ENCODE measurements at regions not wholly inside any gene's neighbourhood (a gene's known extent, or its start where the extent isn't known, plus 50 kb on each side); places are given as distances from the start of the nearest gene placed in this dataset.

DNA sequence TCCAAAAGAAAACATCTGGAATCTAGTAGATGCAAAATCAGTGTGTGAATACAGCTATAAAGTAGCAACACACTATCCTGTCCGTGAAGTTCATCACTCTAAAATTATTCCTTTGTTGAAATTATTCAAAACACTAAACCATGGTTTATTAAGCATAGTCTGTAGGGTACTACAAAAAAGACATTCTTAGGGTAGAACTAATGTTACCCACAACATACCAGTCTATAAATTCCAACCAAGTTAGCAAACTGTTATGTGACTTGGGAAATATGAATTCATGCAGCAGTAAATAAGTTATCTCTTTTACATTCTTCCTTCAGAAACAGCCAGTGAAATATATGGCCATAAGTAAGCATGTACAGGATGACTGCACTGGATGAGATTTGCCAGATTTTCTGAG lies 580.3 kb upstream of the ADGRB3 start:
- TF ChIP-seq, protein P1, sequence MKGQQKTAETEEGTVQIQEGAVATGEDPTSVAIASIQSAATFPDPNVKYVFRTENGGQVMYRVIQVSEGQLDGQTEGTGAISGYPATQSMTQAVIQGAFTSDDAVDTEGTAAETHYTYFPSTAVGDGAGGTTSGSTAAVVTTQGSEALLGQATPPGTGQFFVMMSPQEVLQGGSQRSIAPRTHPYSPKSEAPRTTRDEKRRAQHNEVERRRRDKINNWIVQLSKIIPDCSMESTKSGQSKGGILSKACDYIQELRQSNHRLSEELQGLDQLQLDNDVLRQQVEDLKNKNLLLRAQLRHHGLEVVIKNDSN (IDR thresholded peaks at IDR 0.05): no peak
- TF ChIP-seq EP300 (IDR thresholded peaks at IDR 0.05; ENCODE audit: borderline replicate concordance) (no peak), FOXM1 (IDR thresholded peaks at IDR 0.05; ENCODE audit: borderline replicate concordance, low read depth) (no peak), CREB1 (IDR thresholded peaks at IDR 0.05; ENCODE audit: low read depth) (no peak), CEBPB (IDR thresholded peaks at IDR 0.05) (no peak), TCF12 (IDR thresholded peaks at IDR 0.05; ENCODE audit: low read depth) (no peak), RAD21 (IDR thresholded peaks at IDR 0.05; ENCODE audit: low read depth) (no peak), ZBTB7A (IDR thresholded peaks at IDR 0.05; ENCODE audit: low read depth) (no peak)

DNA sequence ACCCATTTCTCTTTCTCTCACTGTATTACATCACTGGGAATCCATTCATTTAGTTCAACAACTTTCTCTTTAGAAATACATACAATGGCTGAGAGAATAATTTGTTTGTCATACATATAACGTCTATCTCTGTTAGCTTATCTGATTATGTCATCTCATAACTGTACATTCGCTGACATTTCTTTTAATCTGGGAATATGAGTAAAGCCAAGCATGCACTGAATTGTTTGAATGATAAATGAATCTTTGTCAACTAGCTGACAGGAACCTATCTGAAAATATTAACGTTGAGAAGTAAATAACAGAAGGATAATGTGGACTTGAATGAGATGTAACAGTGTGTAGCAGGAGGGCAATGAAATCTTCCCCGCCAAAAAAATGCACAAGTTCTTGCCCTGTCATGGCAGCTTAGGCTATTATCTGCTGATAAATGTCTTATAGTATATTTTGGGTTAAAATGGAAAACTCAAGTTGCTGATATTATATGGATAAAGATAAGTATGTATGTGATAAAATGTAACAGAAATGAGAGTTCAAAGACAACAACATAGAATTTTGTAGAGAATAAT lies 581.2 kb upstream of the ADGRB3 start:
- TF ChIP-seq TEAD4 (IDR thresholded peaks at IDR 0.05) (no peak), EGR1 (IDR thresholded peaks at IDR 0.05) (no peak), NFIC (IDR thresholded peaks at IDR 0.05) (no peak), TAF1 (IDR thresholded peaks at IDR 0.05; ENCODE audit: low read depth) (no peak), FOXM1 (IDR thresholded peaks at IDR 0.05; ENCODE audit: borderline replicate concordance, low read depth) (no peak), REST (IDR thresholded peaks at IDR 0.05; ENCODE audit: low read depth) (no peak), ZBTB7A (IDR thresholded peaks at IDR 0.05; ENCODE audit: low read depth) (no peak), EP300 (IDR thresholded peaks at IDR 0.05; ENCODE audit: borderline replicate concordance) (no peak), CREB1 (IDR thresholded peaks at IDR 0.05; ENCODE audit: low read depth) (no peak), RAD21 (IDR thresholded peaks at IDR 0.05; ENCODE audit: low read depth) (no peak)

DNA sequence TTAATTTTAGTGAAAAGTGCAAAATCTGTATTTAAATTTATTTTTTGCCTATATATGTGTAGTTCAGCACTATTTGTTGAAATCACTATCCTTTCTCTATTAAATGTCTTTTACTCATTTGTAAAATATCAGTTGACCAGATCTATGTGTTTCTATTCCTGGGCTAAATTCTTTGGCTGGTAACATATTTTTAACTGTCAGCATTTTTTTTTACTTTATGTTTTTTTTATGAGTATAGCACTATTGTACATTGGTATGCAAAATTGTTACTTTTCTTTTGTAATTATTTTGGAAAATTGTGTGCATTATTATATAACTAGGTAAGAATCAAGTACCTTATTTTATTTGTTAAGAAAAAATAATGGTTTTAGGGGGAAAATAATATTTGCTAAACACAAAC lies 582.8 kb upstream of the ADGRB3 start:
- TF ChIP-seq TCF12 (IDR thresholded peaks at IDR 0.05; ENCODE audit: low read depth) (no peak), EP300 (IDR thresholded peaks at IDR 0.05; ENCODE audit: borderline replicate concordance) (no peak), ZBTB7A (IDR thresholded peaks at IDR 0.05; ENCODE audit: low read depth) (no peak), TEAD4 (IDR thresholded peaks at IDR 0.05) (no peak), MAX (IDR thresholded peaks at IDR 0.05) (no peak), REST (IDR thresholded peaks at IDR 0.05; ENCODE audit: low read depth) (no peak), FOXM1 (IDR thresholded peaks at IDR 0.05; ENCODE audit: borderline replicate concordance, low read depth) (no peak)

DNA sequence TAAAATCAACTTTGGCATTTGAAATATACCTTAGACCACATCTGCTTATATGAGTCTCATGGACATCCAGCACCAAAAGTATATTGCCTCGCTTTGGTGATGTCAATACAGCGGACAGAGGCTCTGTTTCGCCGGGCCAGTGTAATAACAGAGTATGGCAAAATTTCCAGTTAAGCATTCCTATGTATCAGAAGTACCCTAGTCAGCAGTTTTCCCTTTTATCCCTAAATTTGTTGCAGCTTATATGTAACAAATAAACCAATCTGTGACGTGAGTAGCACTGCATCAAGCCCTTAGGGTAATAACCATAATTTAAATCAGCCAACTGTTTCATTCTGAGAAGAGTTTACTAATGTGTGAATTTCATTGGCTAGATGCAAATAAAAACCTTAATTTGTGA lies 585.5 kb upstream of the ADGRB3 start:
- TF ChIP-seq YY1 (IDR thresholded peaks at IDR 0.05; ENCODE audit: low read depth) (no peak), EGR1 (IDR thresholded peaks at IDR 0.05) (no peak), EP300 (IDR thresholded peaks at IDR 0.05; ENCODE audit: borderline replicate concordance) (no peak), TAF1 (IDR thresholded peaks at IDR 0.05; ENCODE audit: low read depth) (no peak), REST (IDR thresholded peaks at IDR 0.05; ENCODE audit: low read depth) (no peak), MAX (IDR thresholded peaks at IDR 0.05) (no peak), FOXM1 (IDR thresholded peaks at IDR 0.05; ENCODE audit: borderline replicate concordance, low read depth) (no peak), CEBPB (IDR thresholded peaks at IDR 0.05) (no peak)

- TF ChIP-seq CREB1 (IDR thresholded peaks at IDR 0.05; ENCODE audit: low read depth) (no peak), CEBPB (IDR thresholded peaks at IDR 0.05) (no peak), EGR1 (IDR thresholded peaks at IDR 0.05) (no peak), NFIC (IDR thresholded peaks at IDR 0.05) (no peak), TCF12 (IDR thresholded peaks at IDR 0.05; ENCODE audit: low read depth) (no peak), ZBTB7A (IDR thresholded peaks at IDR 0.05; ENCODE audit: low read depth) (no peak), MAX (IDR thresholded peaks at IDR 0.05) (no peak)
Measured at GRCh38 chr6:68046756-68047155, 588.3 kb upstream of the ADGRB3 start.
